ENCODE measurements at regions not wholly inside any gene's neighbourhood (a gene's known extent, or its start where the extent isn't known, plus 50 kb on each side); places are given as distances from the start of the nearest gene placed in this dataset.
"Not testable (repeated sequence)": the region's sequence is repeated elsewhere in the genome, so short reads cannot be mapped to it uniquely, and the experiment has no call there.

DNA sequence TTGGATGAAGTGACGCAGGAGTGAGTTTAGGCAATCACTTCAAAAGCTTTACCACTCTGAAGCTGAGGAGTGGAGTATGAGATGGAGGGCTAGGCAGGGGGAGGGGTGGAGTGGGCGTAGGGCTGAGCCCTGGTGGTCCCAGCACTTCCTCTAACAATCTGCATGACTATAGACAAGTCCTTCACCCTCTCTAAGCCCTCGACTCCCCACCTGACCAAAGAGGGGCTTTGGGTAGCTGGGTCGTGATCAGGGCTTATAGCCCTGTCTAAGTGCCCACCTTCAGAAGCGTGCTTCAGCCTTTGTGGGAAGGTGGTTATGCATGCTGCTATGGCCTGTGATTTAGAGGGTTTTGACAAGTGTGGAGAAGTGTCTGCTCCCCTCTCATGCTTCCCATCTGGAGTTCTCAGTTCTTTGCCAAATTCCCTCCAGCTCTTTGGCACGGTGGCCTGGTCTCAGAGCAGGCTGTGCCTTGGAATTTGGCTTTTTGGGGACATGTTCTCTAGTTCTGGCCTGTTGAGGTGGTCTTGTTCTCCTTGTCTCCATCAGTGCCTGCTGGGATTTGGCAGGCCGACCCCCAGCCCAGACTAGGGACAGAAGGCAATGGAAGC, 53.0 kb downstream of the ACTBL2 start:
- DNase-seq (ENCODE audit: low read depth) = no peak

DNA sequence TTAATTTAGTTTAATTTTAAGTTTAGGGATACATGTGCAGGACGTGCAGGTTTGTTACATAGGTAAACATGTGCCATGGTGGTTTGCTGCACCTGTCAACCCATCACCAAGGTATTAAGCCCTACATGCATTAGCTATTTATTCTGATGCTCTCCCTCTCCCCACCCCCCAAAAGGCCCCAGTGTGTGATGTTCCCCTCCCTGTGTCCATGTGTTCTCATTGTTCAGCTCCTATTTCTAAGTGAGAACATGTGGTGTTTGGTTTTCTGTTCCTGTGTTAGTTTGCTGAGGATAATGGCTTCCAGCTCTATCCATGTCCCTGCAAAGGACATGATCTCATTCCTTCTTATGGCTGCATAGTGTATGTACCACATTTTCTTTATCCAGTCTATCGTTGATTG, 53.6 kb downstream of the ACTBL2 start:
- DNase-seq (ENCODE audit: low read depth) = not testable (repeated sequence)

DNA sequence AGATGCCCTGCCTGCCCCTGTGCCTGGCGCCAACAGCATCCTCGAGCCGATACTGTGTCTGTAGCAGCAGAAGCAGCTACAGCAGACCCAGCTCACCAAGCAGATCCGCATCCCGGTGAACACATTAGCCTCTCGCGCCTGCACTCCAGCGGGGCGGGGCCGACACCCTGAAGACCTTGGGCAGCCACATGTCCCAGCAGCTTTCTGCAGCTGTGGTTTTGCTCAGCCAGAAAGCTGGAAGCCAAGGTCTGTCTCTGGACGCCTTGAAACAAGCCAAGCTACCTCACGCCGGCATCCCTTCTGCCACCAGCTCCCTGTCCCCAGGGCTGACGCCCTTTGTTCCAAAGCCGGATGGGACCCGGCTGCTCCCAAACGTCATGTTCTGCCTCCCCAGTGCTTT, 59.6 kb downstream of the ACTBL2 start:
- DNase-seq (ENCODE audit: low read depth) = no peak

DNA sequence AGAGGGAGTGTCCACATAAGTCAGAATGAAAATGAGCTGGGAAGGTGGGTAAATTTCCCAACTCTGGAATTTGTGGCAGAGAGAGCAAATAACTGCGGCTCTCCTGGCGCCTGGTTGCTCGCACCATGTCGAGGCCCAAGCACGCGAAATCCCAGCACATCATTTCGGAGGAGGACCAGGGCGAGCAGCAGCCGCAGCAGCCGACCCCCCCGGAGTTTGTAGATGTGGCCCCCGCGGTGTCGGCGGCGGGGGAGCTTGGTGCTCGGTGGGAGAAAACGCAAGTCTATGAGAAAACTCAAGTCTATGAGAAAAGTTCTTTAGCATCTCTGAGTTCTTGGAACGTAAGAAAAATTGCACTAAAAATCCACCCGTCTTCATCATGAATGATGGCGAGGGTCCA, 60.3 kb downstream of the ACTBL2 start:
- DNase-seq (ENCODE audit: low read depth) = no peak

DNA sequence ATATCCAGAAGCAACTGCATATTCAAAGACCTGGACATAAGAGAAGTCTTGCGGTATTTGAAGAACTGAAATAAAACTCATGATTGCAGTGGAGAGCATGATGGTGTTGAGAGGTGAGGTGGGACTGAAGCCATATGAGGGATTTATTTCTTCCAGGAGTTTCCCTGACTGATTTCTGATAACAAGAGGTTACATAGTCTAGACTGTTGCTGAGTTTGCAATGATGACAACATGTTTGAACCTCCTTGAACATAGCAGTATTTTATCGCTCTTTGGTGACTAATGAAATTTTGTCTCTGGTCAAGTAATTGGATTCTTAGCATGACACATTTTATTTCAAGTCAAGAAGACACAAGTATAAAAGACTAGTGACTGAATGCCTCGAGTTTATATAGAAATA, 61.8 kb downstream of the ACTBL2 start:
- DNase-seq (ENCODE audit: low read depth) = no peak

DNA sequence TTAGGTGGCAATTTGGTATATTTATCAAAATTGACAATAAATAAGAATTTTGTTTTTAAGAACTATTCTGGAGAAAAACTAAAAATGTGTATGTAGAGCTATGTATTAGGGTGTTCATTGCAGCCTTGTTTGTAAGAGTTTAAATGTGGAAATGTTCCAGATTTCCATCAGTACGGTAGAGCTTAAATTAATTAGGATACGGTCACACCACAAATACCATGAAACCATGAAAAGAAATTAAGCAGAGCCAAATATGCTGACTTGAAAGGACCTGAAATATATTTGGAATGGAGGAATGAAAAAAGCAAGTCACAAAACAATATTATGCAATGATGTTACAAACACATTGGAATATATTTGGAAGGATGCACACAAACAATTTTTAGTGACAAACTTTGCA, 64.6 kb downstream of the ACTBL2 start:
- DNase-seq (ENCODE audit: low read depth) = no peak

DNA sequence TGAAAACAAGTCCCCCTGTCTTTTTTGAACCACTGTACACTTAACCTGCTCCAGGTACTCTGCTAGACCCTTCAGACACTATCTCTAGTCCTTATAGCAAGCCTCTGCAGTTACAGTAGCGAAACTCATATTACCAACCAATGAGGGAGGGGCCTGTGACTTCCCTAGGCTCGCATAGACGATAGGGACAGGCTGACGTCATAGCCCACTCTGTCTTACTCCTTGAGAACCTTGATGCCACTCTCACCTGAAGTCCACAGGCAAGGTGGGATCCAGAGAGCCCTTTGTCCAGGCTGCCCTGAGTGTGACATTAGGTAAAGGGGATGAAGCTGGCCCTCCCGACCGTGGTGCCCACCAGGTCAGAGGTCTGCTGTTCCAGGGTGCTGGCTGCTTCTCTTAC, 65.3 kb downstream of the ACTBL2 start:
- no peak for DNase-seq (ENCODE audit: low read depth)

DNA sequence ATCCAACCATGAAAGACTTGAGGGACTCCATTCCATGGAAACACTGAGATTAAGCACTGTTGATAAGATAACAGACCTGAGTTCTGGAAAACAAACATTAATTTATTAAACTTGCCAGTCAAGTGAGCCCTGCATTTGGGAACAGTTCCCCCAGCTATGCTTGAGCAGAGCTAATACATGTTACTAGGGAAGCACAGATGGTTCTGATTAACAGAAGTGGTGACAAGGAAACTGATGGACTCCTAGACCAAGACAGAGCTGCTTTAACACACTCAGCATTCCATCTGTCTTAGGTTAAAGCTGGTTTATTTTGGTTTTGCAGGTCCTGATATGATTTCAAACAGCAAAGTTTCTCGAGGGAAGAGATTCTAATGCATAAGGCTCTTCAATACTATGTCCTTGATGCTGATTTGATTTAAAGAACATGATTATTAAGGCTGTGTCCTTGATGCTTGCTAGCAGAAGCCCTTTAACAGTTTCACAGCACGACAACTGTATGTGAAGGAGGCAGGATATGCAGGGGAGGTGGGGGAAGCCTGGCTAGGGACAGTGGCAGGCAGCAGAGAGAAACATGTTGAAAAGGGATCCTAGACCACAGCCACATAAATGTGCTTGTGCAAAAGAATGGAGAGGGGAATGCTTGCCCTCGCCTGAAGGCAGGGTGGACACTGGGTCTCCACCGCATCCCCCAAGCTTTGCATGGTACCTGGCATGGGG, 66.2 kb downstream of the ACTBL2 start:
- peak; percentile 31 for DNase-seq (ENCODE audit: low read depth)

DNA sequence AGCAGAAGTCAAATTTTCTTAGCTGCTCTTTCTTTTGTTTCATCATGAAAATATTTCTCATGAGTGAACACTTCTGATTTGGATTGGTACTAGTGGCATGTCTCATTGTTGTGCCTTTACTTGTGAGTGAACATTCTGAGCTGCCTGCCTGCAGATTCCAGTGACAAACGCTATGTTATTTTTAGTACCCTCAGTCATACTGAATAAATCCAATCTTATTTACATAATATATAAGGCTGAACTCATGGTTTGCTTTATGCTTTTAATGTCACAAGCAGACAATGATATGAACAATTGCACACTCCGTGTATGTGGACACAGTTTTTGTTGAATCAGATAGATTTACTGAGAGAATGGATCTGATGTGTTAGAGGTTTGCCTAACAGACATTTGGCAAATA, 67.8 kb downstream of the ACTBL2 start:
- DNase-seq (ENCODE audit: low read depth) = no peak

DNA sequence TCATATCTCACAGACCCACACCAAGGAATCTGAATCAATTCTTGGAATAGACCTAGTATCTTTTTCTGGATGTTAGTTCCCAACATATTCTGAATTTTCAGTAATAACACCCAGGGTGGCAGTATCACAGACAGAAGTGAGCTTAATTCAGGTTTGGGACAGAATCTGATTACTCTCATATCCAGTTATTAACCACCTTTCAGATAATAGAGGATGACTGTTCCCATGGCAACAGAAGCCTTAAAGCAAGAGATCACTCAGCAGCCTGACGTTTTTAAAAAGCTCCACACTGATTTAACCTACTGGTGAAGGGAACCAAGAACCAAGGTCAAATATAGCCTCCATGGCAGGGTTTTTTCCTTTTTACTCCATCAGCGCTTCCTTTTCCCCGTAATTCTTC, 68.4 kb downstream of the ACTBL2 start:
- no peak for DNase-seq (ENCODE audit: low read depth)

DNA sequence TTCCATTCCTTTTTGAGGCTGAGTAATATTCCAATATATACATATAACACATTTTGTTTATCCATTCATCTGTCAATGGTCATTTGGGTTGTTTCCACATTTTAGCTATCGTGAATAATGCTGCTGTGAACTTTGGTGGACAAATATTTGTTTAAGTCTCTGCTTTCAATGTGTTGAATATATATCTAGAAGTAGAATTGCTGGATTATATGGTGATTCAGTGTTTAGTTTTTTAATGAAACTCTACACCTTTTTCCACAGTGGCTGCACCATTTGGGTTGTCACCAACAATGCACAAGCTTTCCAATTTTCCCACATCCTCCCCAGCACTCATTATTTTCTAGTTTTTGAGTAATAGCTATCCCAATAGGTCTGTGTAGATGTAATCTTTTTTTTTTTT, 69.5 kb downstream of the ACTBL2 start:
- no peak for DNase-seq (ENCODE audit: low read depth)

DNA sequence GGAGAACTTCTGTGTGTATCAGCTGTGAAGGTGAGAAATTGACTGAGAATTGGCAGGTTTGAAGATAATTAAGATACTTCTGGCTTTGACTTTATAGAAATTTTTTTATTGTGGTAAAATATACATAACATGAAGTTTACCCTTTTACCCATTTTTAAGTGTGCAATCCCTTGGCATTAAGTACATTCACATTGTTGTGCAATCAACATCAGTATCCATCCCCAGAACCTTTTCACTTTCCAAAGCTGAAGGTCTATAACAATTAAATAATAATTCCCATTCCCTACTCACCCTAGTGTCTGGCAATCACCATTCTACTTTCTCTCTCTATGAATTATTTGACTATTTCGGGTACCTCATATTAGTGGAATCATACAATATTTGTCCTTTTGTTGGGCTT, 69.9 kb downstream of the ACTBL2 start:
- DNase-seq (ENCODE audit: low read depth) = no peak

DNA sequence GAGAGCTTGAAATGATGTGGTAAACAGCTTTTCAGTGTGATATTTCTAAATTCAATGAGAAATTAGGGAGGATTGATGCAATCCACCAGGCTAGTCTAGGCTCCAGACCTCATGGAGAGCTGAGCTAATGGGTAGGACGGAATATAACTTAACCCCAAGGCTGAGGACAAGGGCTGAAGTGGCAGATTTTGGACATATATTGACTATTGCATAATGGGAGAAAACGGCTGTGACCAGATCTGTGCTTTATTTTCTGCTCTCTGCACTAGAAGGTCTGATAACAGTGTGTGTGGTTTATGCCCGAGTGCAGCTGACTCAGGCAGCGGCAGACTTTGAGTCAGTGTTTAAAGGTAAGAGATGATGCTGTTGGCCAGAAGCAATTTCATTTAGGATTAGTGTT, 70.6 kb downstream of the ACTBL2 start:
- DNase-seq (ENCODE audit: low read depth) = no peak

DNA sequence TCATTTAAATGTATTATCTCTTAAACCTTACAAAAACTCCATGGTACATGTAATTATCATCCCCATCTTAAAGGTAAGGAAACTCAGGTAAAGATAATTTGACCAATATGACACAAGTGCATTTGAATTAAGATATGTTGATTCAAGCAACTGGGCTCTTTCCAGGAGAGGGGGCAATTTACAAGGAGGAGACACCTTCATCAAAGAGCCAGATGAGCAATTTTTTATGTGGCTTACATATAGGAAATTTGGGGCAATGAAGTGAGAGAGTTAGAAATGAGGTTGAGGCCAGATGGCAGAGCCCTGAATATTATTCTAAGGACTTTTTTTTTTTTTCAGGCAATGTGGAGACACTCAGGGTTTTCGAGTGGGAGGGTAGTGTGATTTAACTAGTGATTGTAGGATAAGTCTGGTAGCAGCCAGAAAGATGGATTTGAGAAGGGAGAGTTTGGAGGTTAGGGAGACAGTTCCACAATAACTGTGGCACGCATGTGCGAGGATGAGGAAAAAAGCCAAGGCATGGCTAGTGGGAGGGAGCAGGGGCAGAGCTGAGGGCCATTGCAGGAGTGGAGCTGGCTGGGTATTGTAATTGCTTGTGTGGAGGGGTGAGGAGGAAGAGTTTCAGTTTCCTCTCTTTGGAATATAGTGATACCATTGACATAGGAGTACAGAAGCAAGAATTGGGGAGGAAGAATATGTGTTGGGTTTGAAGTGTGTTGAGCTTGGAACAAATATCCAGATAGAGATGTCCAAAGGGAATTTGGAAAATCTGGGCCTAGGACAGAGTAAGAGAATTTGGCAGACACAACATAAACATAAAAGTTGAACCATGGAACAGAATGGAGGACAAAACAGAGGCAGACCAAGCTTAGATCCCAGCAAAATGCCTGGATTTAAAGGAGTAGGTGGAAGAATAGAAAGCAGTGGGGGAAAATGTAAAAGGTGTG, 72.0 kb downstream of the ACTBL2 start:
- DNase-seq (ENCODE audit: low read depth) = no peak

DNA sequence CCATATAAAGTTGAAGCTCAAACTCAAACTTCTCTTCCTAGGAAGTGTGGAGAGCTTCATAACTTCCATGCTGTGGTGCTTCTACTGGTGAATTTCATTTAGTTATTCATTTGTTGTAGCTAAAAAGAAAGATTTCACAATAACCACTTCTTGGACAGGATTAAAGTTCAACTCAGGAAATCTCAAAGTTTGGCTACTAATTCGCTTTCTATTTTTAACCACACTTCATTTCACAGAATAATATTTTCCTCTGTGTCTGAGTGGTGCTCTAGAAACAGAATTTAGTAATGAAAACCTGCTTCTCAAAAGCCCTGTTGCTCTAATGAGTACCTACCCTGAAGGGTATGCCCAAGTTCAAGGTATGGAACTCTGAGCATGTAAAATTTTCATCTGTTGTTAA, 73.9 kb downstream of the ACTBL2 start:
- peak; percentile 74 for DNase-seq (ENCODE audit: low read depth)

DNA sequence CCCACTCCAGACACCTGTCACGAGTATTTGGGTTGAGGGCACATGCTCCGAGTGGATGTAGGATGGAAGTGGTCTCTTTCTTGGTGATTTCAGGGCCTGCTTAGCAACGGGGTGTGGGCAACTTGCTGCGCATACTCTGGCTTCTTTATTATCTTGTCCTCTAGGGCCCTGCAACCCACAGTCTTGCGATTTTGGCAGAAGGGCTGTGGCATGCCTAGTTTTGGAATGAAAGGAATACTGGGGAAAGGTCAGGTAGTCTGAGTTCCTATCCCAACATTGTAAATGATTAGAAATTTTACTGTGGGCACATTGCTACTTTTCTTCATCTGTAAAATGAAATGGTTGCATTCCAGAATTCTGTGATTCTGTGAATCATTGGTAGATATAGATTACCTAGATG, 74.3 kb downstream of the ACTBL2 start:
- no peak for DNase-seq (ENCODE audit: low read depth)

DNA sequence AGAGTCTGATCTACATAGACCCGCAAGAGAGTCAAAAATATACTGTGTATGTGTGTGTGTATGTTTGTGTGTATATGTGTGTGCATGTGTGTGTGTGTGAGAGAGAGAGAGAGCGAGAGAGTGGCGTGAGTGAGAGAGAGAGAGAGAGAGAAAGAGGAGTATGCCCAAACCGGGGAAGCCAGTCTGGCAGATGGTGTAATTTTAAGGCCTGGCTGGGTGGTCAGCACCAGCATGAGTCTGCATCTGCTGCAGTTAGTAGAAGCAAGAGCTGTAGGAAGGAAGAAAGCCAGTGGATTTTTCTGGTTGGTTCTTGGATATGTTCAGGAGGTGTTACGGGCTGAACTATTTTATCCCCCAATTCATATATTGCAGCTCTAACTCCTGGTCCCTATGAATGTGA, 75.2 kb downstream of the ACTBL2 start:
- DNase-seq (ENCODE audit: low read depth) = no peak

DNA sequence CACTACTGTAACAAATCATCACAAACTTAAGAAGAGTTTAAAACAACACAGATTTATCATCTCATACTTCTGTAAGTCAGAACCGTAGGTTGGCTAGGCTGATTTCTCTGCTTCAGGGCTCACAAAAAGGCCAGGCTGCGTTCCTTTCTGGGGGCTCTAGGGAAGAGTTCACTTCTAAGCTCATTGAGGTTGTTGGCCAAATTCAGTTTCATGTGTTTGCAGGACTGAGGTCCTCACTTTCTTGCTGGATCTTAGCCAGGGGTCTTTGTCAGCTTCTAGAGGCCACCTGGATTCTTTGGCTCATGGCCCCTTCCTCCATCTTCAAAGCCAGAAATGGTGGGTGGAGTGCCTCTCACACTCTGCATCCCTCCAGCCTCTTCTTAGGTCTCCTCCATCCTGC, 76.0 kb downstream of the ACTBL2 start:
- DNase-seq (ENCODE audit: low read depth) = no peak

DNA sequence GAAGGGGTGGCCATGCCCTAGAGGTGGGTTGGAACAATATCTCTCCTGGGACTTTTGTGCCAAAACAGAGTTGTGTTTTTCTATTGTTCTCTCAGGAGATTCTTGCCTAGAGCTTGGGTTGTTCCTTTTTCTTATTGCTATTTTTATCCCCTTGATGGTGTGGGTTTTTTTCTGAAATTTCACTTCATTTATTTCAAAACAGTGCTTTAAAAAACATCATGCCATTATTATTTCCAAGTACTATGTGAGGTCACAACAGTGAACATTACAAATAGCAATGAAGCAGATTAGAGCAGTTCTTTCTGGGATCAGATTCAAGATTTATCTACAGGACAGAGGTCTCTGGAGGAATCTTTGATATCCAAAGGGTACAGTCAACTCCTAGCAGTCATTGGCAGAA, 76.6 kb downstream of the ACTBL2 start:
- DNase-seq (ENCODE audit: low read depth) = peak; percentile 20

DNA sequence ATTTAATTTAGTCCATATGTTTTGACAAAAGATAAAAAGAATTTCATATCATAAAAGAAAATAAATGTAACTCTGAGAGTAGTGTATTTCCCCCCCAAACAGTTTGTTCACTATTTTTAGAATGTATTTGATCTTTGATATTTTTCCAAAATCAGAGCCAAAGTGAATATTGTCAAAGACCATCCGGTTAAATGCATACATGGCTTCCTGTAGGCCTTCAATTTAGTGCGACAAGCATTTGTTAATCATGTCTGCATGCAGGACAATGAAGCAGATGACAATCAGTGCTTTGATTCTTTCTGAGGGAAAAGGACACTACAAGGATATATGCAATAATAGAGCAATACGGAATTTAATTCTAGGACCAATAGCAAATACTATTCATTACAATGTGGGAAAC, 79.8 kb downstream of the ACTBL2 start:
- no peak for DNase-seq (ENCODE audit: low read depth)

DNA sequence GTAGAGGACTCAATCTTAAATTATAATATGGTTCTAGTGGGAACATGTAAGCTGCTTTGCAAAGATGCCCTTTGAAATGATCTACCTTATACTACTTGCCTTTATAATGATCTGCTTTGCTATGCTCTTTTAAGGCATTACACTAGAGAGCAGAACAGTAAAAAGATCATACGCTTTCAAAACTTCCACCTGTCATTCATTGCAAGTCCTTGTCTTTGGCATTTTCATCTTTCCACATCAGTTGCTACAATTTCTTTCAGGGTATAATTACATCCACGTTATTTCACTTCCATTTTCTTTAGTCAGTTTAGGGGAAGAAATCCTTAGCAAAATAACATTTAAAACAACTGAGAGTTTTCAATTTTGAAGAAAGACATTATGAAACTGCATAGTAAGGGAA, 80.3 kb downstream of the ACTBL2 start:
- DNase-seq (ENCODE audit: low read depth) = no peak

DNA sequence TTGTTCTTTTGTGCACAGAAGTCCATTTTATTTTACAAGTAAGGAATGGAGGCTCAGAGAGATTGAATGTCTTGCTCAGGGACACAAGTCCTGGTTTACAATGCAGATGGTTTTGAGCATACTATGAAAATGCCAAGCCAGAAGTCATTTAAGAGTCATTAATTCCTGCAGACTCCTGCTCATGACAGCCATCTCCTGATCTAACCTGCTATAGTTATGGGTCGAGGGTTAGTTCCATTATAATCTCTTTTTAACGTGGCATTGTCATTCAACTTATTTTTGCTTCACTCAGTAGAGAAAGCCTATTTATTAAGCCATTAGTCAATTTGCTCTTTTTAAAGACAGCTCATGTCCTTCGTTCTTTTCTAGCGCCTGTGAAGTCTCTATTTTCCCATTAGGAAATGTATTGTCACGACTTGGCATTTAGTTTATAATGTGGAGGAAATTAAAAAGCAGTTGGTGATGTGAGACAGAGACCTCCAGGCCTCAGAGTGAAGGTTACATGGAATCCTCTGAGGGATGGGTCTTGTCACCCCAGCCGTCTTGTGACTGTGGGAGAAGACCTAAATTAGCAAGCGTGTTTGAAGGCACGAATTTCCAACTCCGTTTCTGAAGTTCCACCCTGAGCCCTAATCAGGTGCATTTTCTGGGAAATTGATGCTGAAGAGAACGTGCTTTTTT, 84.1 kb downstream of the ACTBL2 start:
- no peak for DNase-seq (ENCODE audit: low read depth)

DNA sequence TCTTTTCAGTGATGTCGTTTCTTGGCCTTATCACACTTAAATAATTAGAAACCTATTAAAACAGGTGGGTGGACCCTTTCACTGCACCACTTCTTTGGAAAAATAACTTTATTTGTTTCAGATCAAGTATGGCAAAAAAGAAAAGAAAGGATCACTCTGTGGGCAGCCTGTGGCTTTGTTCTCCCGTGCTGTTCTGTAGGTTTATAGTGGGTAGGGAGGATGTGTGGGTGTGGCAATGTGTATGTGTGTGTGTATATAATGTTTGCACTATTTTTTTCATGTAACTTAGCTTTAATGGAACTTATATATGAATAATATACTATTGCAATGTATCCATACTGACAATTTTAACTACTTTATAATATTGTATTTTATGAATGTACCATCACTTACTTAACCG, 85.9 kb downstream of the ACTBL2 start:
- no peak for DNase-seq (ENCODE audit: low read depth)

All from stromal cell of bone marrow (primary cell).